ENCODE measurements at regions not wholly inside any gene's neighbourhood (a gene's known extent, or its start where the extent isn't known, plus 50 kb on each side); places are given as distances from the start of the nearest gene placed in this dataset.

DNA sequence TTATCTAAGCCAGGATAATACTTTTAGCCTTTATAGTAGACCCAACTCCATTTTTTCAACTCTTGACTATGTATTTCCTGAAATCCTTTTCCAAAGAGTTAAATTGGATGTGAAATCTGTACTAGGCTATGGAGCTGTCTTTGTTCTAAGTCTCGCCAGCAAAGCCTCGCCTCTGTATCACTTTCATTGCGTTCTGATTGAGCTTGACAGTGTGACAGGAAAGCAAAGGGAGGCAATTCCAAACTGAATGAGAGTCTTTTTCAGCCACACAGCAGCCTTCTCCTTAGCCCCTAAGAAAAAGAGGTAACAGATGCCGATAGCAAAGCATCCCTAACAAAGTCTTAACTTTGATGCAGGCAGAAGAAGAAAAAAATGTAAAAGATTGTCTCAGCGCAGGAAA is 154.6 kb upstream of the OTX2 start:
- Mint-ChIP-seq H3K4me3 (no peak overlapping the region), H3K4me1 (peaks cover 7% of the 10 kb centered on the region), H3K36me3 (no peaks in the 10 kb centered on the region), H3K9me3 (peaks cover 4% of the 10 kb centered on the region), H3K27me3 (ENCODE audit: low read depth) (no peaks in the 10 kb centered on the region; the same call in 1 of the 2 replicates), H3K27ac (no peak overlapping the region)
- DNase-seq (ENCODE audit: low spot score) = no peak
- TF ChIP-seq, protein P1, sequence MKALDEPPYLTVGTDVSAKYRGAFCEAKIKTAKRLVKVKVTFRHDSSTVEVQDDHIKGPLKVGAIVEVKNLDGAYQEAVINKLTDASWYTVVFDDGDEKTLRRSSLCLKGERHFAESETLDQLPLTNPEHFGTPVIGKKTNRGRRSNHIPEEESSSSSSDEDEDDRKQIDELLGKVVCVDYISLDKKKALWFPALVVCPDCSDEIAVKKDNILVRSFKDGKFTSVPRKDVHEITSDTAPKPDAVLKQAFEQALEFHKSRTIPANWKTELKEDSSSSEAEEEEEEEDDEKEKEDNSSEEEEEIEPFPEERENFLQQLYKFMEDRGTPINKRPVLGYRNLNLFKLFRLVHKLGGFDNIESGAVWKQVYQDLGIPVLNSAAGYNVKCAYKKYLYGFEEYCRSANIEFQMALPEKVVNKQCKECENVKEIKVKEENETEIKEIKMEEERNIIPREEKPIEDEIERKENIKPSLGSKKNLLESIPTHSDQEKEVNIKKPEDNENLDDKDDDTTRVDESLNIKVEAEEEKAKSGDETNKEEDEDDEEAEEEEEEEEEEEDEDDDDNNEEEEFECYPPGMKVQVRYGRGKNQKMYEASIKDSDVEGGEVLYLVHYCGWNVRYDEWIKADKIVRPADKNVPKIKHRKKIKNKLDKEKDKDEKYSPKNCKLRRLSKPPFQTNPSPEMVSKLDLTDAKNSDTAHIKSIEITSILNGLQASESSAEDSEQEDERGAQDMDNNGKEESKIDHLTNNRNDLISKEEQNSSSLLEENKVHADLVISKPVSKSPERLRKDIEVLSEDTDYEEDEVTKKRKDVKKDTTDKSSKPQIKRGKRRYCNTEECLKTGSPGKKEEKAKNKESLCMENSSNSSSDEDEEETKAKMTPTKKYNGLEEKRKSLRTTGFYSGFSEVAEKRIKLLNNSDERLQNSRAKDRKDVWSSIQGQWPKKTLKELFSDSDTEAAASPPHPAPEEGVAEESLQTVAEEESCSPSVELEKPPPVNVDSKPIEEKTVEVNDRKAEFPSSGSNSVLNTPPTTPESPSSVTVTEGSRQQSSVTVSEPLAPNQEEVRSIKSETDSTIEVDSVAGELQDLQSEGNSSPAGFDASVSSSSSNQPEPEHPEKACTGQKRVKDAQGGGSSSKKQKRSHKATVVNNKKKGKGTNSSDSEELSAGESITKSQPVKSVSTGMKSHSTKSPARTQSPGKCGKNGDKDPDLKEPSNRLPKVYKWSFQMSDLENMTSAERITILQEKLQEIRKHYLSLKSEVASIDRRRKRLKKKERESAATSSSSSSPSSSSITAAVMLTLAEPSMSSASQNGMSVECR (CRISPR knock-in tag; IDR thresholded peaks at IDR 0.05; ENCODE audit: borderline replicate concordance) = no peak
- TF ChIP-seq, protein P2, sequence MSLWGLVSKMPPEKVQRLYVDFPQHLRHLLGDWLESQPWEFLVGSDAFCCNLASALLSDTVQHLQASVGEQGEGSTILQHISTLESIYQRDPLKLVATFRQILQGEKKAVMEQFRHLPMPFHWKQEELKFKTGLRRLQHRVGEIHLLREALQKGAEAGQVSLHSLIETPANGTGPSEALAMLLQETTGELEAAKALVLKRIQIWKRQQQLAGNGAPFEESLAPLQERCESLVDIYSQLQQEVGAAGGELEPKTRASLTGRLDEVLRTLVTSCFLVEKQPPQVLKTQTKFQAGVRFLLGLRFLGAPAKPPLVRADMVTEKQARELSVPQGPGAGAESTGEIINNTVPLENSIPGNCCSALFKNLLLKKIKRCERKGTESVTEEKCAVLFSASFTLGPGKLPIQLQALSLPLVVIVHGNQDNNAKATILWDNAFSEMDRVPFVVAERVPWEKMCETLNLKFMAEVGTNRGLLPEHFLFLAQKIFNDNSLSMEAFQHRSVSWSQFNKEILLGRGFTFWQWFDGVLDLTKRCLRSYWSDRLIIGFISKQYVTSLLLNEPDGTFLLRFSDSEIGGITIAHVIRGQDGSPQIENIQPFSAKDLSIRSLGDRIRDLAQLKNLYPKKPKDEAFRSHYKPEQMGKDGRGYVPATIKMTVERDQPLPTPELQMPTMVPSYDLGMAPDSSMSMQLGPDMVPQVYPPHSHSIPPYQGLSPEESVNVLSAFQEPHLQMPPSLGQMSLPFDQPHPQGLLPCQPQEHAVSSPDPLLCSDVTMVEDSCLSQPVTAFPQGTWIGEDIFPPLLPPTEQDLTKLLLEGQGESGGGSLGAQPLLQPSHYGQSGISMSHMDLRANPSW (CRISPR knock-in tag; conservative IDR thresholded peaks at IDR 0.05; ENCODE audit: low read depth) = no peak
- TF ChIP-seq SOX15 (CRISPR knock-in tag; IDR thresholded peaks at IDR 0.05) = no peak
- TF ChIP-seq NR3C1 (CRISPR knock-in tag; conservative IDR thresholded peaks at IDR 0.05; ENCODE audit: low read depth) = no peak
- TF ChIP-seq SP1 (CRISPR knock-in tag; conservative IDR thresholded peaks at IDR 0.05) = no peak
- POLR2A ChIA-PET = no interaction called here
- CTCF ChIA-PET = no interaction called here
- no peak for ATAC-seq

DNA sequence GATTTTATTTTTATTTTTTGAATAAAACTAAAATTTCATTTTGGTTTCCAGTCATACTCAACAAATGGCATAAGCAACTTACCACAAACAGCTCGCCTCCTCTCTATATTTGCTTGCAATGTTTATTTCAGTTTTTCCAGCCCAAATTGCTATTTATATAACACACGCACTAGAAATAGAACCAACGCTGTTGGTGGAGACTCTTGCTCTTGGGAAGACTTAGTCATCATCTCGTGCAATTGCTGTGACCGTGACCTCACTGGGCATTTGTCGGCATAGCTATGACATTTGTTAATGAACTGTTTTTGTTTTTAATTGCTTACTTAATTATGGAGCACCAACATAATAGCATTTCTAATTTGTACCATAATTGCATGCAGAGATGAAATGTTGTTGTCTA is 153.1 kb upstream of the OTX2 start:
- no peak for ATAC-seq
- Mint-ChIP-seq H3K27me3 (ENCODE audit: low read depth) (no peaks in the 10 kb centered on the region), H3K4me1 (peaks cover 7% of the 10 kb centered on the region), H3K36me3 (no peaks in the 10 kb centered on the region), H3K4me3 (no peak overlapping the region), H3K9me3 (no peaks in the 10 kb centered on the region), H3K27ac (no peak overlapping the region)
- TF ChIP-seq, protein P3, sequence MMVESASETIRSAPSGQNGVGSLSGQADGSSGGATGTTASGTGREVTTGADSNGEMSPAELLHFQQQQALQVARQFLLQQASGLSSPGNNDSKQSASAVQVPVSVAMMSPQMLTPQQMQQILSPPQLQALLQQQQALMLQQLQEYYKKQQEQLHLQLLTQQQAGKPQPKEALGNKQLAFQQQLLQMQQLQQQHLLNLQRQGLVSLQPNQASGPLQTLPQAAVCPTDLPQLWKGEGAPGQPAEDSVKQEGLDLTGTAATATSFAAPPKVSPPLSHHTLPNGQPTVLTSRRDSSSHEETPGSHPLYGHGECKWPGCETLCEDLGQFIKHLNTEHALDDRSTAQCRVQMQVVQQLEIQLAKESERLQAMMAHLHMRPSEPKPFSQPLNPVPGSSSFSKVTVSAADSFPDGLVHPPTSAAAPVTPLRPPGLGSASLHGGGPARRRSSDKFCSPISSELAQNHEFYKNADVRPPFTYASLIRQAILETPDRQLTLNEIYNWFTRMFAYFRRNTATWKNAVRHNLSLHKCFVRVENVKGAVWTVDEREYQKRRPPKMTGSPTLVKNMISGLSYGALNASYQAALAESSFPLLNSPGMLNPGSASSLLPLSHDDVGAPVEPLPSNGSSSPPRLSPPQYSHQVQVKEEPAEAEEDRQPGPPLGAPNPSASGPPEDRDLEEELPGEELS (CRISPR knock-in tag; IDR thresholded peaks at IDR 0.05) = no peak
- TF ChIP-seq ZNF232 (CRISPR knock-in tag; IDR thresholded peaks at IDR 0.05) (no peak), FOXP1 (CRISPR knock-in tag; IDR thresholded peaks at IDR 0.05; ENCODE audit: borderline replicate concordance) (no peak), ZNF121 (CRISPR knock-in tag; IDR thresholded peaks at IDR 0.05) (no peak), ZNF317 (CRISPR knock-in tag; IDR thresholded peaks at IDR 0.05; ENCODE audit: borderline replicate concordance, low read depth) (no peak)
- TF ChIP-seq, protein P4, sequence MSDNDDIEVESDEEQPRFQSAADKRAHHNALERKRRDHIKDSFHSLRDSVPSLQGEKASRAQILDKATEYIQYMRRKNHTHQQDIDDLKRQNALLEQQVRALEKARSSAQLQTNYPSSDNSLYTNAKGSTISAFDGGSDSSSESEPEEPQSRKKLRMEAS (CRISPR knock-in tag; IDR thresholded peaks at IDR 0.05) = no peak
- TF ChIP-seq, protein P5, sequence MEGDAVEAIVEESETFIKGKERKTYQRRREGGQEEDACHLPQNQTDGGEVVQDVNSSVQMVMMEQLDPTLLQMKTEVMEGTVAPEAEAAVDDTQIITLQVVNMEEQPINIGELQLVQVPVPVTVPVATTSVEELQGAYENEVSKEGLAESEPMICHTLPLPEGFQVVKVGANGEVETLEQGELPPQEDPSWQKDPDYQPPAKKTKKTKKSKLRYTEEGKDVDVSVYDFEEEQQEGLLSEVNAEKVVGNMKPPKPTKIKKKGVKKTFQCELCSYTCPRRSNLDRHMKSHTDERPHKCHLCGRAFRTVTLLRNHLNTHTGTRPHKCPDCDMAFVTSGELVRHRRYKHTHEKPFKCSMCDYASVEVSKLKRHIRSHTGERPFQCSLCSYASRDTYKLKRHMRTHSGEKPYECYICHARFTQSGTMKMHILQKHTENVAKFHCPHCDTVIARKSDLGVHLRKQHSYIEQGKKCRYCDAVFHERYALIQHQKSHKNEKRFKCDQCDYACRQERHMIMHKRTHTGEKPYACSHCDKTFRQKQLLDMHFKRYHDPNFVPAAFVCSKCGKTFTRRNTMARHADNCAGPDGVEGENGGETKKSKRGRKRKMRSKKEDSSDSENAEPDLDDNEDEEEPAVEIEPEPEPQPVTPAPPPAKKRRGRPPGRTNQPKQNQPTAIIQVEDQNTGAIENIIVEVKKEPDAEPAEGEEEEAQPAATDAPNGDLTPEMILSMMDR (IDR thresholded peaks at IDR 0.05) = no peak
- POLR2A ChIA-PET = no interaction called here
- DNase-seq (ENCODE audit: low spot score) = no peak
- CTCF ChIA-PET = no interaction called here

All from WTC11 (cell line).